HG03066 (cell line): ENCODE measurements at regions not wholly inside any gene's neighbourhood (a gene's known extent, or its start where the extent isn't known, plus 50 kb on each side); places are given as distances from the start of the nearest gene placed in this dataset.

Experiments
- ATAC-seq: cut with Tn5 transposase; IDR thresholded peaks from one replicate; pipeline ENCODE4 v1.9.1; 2021; ENCODE audit warnings: low read depth; ENCODE audit not compliant: unreplicated experiment

- ATAC-seq = no peak
These were observed 368.1 kb downstream of the KIF4B start for GRCh38 chr5:155381654-155382053.

DNA sequence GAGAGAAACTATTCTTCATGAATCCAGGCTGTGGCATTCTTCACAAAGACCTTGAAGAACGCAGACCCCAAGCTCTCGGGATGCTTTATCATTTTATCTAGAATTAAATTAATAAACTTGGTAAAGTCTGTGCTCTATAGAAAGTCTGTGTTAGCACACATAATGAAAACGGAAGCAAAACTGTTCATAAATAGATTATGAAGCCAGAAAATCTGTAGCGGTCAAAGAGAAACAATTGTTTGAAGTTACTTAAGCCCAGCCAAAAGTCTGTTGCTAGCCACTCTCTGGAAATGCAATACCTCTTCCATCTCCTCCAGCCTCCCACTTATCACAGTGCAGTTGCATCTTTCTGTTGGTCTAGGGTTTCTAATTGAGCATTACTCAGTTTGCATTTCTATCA is 375.9 kb downstream of the KIF4B start:
- no peak for ATAC-seq

DNA sequence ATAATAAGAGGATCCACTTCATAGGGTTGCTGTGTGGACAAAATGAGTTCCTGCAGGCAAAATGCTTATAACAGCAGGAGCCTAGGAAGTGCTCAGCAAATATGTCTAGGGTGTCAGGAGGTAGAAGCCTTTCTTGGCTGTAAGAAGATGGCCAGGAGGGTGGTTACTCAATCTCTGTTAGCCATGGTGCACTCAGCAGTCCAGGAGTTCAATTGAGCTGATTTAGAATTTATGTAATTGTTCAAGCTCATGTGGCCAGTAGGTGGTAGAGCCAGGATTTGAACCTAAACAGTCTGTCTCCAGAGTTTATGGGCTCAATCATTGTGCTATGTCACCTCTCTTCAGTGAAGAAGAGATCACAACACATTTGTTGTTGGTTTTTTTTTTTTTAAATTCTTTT is 381.2 kb downstream of the KIF4B start:
- ATAC-seq = no peak

DNA sequence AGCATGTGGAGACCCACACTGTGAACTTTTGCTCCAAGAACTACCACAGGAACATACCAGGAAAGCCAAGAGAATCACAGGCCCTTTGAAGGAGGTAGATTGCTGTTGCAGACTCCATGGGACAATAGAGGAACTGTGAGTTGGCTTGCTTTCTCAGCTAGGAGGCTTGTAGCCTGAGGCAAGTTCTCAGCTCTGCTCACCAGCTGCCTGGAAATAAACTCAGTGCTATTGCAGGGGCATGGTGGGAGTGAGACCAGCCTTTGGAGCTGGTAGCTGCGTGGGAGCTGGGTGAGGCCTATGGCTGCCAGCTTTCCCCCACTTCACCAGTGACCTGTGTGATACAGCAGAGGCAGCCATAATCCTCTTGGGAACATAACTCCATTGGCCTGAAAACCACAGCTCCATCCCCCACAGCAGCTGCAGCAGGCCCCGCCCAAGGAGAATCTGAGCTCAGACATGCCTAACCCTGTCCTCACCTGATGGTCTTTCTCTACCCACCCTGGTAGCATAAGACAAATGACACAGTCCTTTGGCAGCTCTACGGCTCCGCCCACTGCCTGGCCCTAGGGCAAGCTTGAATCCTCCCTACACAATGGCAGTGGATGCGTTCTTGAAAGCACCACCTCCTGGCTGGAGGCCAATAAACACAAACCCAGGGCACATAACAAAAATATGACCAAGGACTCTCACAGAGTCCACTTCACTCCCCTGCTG is 389.5 kb downstream of the KIF4B start:
- no peak for ATAC-seq

DNA sequence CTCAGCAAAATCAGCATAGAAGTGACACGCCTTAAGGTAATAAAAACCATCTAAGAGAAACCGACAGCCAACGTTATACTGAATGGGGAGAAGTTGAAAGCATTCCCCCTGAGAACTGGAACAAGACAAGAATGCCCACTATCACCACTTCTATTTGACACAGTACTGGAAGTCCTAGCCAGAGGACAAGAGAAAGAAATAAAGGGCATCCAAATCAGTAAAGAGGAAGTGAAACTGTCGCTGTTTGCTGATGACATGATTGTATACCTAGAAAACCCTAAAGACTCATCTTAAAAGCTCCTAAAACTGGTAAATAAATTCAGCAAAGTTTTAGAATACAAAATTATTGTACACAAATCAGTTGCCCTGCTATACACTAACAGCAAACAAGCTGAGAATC is 393.3 kb downstream of the KIF4B start:
- ATAC-seq = no peak

GRCh38 chr5:155408465-155408864 is 394.9 kb downstream of the KIF4B start:
- ATAC-seq = no peak

DNA sequence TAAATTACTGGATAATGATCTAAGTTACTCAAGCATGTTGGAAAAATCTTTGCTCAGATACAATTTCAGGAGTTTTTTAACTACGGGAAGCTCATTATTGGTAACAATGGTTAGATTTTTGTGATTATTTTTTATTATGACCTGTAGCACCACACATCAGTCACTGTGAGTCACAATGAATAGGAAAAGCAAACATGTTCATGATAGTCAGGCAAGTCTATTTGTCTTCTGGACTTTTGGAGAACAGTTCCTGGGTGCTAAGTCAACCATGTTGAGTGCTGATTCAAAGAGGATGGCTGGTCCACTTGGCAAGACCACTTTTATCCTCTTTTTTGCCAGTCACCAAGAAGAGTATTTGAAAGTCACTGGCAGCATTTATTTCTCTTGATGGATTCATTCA is 403.2 kb downstream of the KIF4B start:
- ATAC-seq = no peak

DNA sequence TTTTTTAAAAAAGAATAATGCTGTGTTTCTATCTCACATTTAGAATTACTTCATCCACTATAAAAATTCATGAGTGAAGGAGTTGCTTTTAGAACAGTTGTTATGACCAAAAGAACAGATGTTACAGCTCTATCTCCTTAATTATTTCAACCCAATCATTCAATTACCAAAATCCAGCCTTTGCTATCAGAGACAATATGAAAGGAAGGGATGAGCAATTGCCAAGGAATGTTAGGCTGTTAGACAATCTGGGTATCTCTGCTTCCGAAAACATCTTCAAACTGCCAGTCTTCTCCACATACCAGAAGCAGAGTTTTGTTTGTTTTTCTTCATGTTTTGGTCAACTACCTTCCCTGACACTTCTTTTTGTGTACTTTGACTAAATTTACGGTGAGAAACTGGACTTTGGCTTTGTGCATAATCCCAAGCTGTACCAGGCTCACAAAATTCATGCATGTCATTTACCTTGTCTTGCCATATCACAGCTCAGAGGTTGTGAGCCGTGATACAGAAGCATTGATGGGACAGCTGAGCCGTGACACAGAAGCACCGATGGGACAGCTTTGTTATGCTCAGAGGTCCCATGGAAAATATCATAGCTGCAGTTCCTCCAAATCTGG is 405.5 kb downstream of the KIF4B start:
- no peak for ATAC-seq

GRCh38 chr5:155430192-155430591 is 416.6 kb downstream of the KIF4B start:
- no peak for ATAC-seq

DNA sequence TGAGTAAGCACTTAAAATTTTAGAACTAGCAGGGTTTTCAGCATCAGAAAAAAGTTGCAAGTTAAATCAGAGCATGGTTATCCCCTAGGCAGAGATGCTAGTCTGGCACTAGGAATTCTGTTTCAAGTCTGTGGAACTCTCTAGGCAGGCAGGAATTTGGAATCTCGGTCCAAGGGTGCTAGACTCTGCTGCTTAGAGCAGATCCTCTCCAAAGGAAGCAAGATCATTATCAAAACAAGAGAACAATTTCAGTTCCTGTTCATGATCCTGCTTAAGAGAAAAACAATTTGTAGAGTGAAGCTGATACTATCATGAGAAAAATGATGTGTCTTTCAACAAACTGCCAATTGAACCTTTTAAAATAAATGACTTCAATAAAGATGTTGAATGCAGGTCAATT is 420.7 kb downstream of the KIF4B start:
- ATAC-seq = no peak

GRCh38 chr5:155434681-155435080 is 421.1 kb downstream of the KIF4B start:
- ATAC-seq = no peak

- no peak for ATAC-seq
These were observed 428.3 kb downstream of the KIF4B start for GRCh38 chr5:155441849-155442248.

GRCh38 chr5:155451106-155451505 is 437.6 kb downstream of the KIF4B start:
- no peak for ATAC-seq

DNA sequence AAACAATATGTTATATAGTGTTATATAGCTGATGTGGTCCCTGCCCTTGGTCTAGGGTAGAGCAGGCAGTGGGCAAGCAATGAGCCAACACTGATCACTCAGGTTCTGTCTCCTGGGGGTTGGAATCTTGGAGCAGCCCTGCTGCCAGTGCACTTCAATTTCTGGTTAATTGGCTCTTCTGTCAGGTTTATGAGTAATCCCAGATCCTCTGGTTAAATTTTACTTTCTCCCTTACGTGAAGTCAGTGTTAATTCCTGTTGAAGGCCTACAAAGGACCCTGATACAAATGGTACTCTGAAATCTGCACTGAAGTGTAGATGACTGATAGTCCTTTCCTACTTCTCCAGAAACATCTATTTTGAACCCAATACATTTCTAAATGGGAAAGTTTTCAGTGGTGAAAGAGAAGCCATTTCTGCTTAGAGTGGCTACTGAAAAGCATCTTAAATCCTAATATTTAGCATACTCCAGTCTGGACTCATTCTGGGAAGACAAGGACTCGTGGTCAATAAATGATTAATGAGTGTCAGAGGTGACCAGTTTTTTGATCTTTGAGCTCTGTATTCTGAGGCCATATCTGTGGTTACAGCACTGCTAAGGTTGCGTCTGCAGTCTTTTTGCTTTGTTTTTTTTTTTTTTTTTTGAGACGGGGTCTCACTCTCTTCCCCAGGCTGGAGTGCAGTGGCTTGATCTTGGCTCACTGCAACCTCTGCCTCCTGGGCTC is 442.4 kb downstream of the KIF4B start:
- no peak for ATAC-seq

- ATAC-seq = no peak
These were observed 446.4 kb downstream of the KIF4B start for GRCh38 chr5:155459889-155460500.

- no peak for ATAC-seq
These were observed 447.0 kb downstream of the KIF4B start for GRCh38 chr5:155460501-155460931.

GRCh38 chr5:155461304-155461703 is 447.7 kb downstream of the KIF4B start:
- no peak for ATAC-seq

DNA sequence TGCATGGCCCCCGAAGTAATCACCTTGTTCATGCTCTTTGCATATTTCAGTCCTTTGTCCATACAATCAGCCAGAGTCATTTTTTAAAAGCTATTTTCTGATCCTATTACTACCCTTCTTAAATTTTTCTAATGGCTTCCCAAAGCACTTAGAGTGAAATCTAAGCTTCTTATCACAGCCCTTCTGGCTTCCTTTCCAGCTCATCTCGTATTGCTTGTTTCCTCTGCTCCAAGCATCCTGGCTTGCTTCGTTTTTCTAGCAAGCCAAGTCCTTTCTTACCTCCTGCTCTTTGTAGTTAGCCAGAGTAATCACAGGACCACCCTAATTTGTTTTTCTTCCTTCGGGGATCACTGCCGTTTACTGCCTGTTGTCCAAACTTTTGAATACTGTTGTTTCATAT is 453.3 kb downstream of the KIF4B start:
- ATAC-seq = no peak

GRCh38 chr5:155471027-155471426 is 457.5 kb downstream of the KIF4B start:
- no peak for ATAC-seq

- no peak for ATAC-seq
These were observed 459.2 kb downstream of the KIF4B start for GRCh38 chr5:155472780-155473179.

DNA sequence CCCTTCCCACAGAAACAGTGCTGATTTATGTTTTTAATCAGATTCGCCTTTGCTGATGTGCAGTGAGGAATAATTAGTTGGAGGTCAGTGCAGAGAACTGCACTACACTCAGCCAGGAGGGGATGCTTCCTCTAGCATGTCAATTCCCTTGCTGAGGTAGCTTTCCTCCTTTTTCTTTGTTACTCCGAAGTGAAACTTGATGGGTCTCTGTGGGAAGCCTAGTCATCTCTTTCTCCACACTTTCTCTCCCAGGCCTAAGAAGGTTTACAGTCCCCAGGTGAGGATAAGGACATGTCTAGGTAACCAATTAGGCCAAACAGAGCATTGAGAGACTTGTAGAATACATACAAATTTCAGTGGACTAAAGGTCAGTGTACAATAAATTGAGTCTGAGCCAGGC is 461.8 kb downstream of the KIF4B start:
- ATAC-seq = no peak
